ENCODE measurements at regions not wholly inside any gene's neighbourhood (a gene's known extent, or its start where the extent isn't known, plus 50 kb on each side); places are given as distances from the start of the nearest gene placed in this dataset.
"Not testable (repeated sequence)": the region's sequence is repeated elsewhere in the genome, so short reads cannot be mapped to it uniquely, and the experiment has no call there.

DNA sequence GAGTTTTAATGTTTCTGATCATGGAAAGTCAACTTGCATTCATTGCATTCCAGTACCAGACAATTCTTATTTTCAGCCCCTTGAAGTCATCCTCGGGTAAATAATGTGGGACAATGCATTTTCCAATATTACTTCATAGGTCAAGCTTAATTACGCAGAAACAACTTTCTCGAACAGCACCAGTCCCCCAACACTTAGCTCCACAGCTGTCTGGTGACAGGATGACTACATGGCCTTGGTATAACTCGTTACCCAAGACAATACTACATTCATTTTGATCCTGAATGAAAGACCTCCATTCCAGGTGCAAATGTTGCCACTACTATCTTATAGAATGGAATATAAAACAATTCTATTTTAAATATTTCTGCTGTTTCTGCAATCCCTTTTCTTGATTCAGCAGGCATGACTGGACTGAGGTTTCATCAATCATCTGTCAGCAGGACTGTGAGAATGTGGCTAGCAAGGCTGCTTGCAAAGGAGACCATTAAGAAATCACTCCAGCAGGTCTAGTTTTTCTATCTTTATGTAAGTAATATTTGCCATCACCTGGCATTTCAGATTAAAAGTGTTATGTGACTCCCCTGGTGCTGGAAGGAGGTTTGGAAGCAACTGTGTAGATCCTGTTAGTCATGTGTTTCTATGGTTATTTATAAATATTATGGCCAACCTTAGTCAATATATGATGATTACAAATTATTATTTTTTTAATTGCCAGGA, 147.9 kb downstream of the HAO1 start:
- no peak overlapping the region for H3K27ac ChIP-seq (ENCODE audit: low read length)
- H3K27me3 ChIP-seq (replicated peaks; ENCODE audit: insufficient read depth, low read length): no peaks in the 10 kb centered on the region
- no peaks in the 10 kb centered on the region for H3K36me3 ChIP-seq (replicated peaks; ENCODE audit: insufficient read depth, low read length)
- no peak overlapping the region for H3K4me2 ChIP-seq (ENCODE audit: low read depth, low read length)
- TF ChIP-seq EZH2 (optimal IDR thresholded peaks at IDR 0.05; ENCODE audit: low read depth, low read length): no peak
- TF ChIP-seq, protein P1, sequence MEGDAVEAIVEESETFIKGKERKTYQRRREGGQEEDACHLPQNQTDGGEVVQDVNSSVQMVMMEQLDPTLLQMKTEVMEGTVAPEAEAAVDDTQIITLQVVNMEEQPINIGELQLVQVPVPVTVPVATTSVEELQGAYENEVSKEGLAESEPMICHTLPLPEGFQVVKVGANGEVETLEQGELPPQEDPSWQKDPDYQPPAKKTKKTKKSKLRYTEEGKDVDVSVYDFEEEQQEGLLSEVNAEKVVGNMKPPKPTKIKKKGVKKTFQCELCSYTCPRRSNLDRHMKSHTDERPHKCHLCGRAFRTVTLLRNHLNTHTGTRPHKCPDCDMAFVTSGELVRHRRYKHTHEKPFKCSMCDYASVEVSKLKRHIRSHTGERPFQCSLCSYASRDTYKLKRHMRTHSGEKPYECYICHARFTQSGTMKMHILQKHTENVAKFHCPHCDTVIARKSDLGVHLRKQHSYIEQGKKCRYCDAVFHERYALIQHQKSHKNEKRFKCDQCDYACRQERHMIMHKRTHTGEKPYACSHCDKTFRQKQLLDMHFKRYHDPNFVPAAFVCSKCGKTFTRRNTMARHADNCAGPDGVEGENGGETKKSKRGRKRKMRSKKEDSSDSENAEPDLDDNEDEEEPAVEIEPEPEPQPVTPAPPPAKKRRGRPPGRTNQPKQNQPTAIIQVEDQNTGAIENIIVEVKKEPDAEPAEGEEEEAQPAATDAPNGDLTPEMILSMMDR (IDR thresholded peaks at IDR 0.05; ENCODE audit: low read length): no peak
- no peak for TF ChIP-seq EZH2phosphoT487 (IDR thresholded peaks at IDR 0.05; ENCODE audit: low read length)
- H3K79me2 ChIP-seq (ENCODE audit: low read length): no peaks in the 10 kb centered on the region
- H2AFZ ChIP-seq (ENCODE audit: low read length): no peak overlapping the region
- no peaks in the 10 kb centered on the region for H3K9me2 ChIP-seq (replicated peaks; ENCODE audit: insufficient read depth, low read length)
- no peaks in the 10 kb centered on the region for H3K9me3 ChIP-seq (replicated peaks; ENCODE audit: insufficient read depth, low read length)
- no peaks in the 10 kb centered on the region for H3F3A ChIP-seq (ENCODE audit: insufficient read depth, low read length)
- no peak overlapping the region for H3K9ac ChIP-seq (ENCODE audit: low read length)
- DNase-seq: no peak
- no peak overlapping the region for H3K4me3 ChIP-seq (ENCODE audit: low read length)
- H3K4me1 ChIP-seq (ENCODE audit: low read length): no peaks in the 10 kb centered on the region
- H4K20me1 ChIP-seq (ENCODE audit: insufficient read depth, low read length): no peaks in the 10 kb centered on the region

DNA sequence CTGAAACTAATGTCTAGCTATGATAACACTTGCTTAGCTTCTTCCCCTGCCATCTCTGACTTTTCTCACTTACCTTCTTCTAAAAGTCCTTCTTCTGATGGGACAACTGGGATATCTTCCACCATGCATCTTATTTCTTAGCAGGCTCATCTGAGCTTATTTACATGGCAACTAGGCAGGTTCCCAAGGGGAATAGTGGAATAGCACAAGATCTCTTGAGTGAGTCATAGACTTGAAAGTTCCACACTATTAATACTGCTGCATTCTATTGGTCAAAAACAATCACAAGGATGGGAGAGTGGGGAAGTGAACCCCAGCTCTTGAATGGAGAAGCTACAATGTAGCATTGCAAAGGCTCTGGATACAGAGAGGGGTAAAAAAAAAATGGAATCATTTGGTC, 142.1 kb downstream of the HAO1 start:
- Histone ChIP-seq H3K9me2 (replicated peaks; ENCODE audit: insufficient read depth, low read length) (no peaks in the 10 kb centered on the region), H3K9ac (ENCODE audit: low read length) (no peak overlapping the region), H3K79me2 (ENCODE audit: low read length) (no peaks in the 10 kb centered on the region), H3K4me2 (ENCODE audit: low read depth, low read length) (no peak overlapping the region), H3K27ac (ENCODE audit: low read length) (no peak overlapping the region), H4K20me1 (ENCODE audit: insufficient read depth, low read length) (no peaks in the 10 kb centered on the region), H3K36me3 (replicated peaks; ENCODE audit: insufficient read depth, low read length) (no peaks in the 10 kb centered on the region), H3K4me3 (ENCODE audit: low read length) (no peak overlapping the region), H3K9me3 (replicated peaks; ENCODE audit: insufficient read depth, low read length) (no peaks in the 10 kb centered on the region), H3K4me1 (ENCODE audit: low read length) (no peaks in the 10 kb centered on the region), H3F3A (ENCODE audit: insufficient read depth, low read length) (no peaks in the 10 kb centered on the region), H3K27me3 (replicated peaks; ENCODE audit: insufficient read depth, low read length) (no peaks in the 10 kb centered on the region), H2AFZ (ENCODE audit: low read length) (no peak overlapping the region)
- TF ChIP-seq, protein P1 (IDR thresholded peaks at IDR 0.05; ENCODE audit: low read length): no peak
- TF ChIP-seq EZH2phosphoT487 (IDR thresholded peaks at IDR 0.05; ENCODE audit: low read length): no peak
- TF ChIP-seq EZH2 (optimal IDR thresholded peaks at IDR 0.05; ENCODE audit: low read depth, low read length): no peak
- DNase-seq: no peak

DNA sequence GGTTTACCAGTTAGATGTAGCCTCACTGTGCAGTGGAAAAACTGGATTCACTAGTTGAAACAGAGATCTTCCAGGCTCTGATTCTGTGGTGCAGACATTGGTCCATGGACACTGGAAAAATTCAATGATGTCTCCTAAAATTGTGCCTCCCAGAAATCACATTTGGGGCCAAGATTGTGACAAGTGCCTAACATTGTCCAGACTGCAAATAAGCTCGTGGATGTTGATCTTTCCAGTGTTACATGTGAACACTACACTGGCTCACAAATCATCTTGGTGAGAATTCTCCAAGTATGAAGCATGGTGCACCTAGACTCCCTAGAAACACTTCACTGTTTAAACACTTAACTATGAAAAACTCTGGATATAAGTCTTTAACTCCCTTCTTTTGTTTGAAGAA, 140.4 kb downstream of the HAO1 start:
- Histone ChIP-seq H3K9me3 (replicated peaks; ENCODE audit: insufficient read depth, low read length) (no peaks in the 10 kb centered on the region), H3K4me2 (ENCODE audit: low read depth, low read length) (no peak overlapping the region), H2AFZ (ENCODE audit: low read length) (no peak overlapping the region), H3K79me2 (ENCODE audit: low read length) (no peaks in the 10 kb centered on the region), H3K27me3 (replicated peaks; ENCODE audit: insufficient read depth, low read length) (no peaks in the 10 kb centered on the region), H3K36me3 (replicated peaks; ENCODE audit: insufficient read depth, low read length) (no peaks in the 10 kb centered on the region), H4K20me1 (ENCODE audit: insufficient read depth, low read length) (no peaks in the 10 kb centered on the region), H3K27ac (ENCODE audit: low read length) (no peak overlapping the region), H3K9me2 (replicated peaks; ENCODE audit: insufficient read depth, low read length) (no peaks in the 10 kb centered on the region), H3F3A (ENCODE audit: insufficient read depth, low read length) (no peaks in the 10 kb centered on the region), H3K4me1 (ENCODE audit: low read length) (no peaks in the 10 kb centered on the region), H3K4me3 (ENCODE audit: low read length) (no peak overlapping the region), H3K9ac (ENCODE audit: low read length) (no peak overlapping the region)
- TF ChIP-seq, protein P1 (IDR thresholded peaks at IDR 0.05; ENCODE audit: low read length): no peak
- TF ChIP-seq EZH2phosphoT487 (IDR thresholded peaks at IDR 0.05; ENCODE audit: low read length) (no peak), EZH2 (optimal IDR thresholded peaks at IDR 0.05; ENCODE audit: low read depth, low read length) (no peak)
- DNase-seq: no peak

DNA sequence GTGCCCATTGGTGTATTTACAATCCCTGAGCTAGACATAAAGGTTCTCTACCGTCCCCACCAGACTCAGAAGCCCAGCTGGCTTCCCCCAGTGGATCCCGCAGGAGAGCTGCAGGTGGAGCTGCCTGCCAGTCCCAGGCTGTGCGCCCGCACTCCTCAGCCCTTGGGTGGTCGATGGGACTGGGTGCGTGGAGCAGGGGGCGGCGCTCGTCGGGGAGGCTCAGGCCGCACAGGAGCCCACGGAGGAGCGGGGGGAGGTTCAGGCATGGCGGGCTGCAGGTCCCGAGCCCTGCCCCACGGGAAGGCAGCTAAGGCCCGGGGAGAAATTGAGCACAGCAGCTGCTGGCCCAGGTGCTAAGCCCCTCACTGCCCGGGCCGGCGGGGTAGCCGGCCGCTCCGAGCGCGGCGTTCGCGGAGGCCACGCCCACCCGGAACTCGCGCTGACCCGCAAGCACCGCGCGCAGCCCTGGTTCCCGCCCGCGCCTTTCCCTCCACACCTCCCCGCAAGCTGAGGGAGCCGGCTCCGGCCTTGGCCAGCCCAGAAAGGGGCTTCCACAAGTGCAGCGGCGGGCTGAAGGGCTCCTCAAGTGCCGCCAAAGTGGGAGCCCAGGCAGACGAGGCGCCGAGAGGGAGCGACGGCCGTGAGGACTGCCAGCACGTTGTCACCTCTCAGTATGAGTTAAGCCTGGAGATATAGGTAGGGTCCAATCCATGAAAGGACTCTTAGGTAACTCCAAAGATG, 136.7 kb downstream of the HAO1 start:
- not testable (repeated sequence) for H2AFZ ChIP-seq (ENCODE audit: low read length); H3K27ac ChIP-seq (ENCODE audit: low read length); H3K9me3 ChIP-seq (replicated peaks; ENCODE audit: insufficient read depth, low read length); H3K4me1 ChIP-seq (ENCODE audit: low read length); H3K27me3 ChIP-seq (replicated peaks; ENCODE audit: insufficient read depth, low read length); H3K4me3 ChIP-seq (ENCODE audit: low read length); H3K4me2 ChIP-seq (ENCODE audit: low read depth, low read length); H3K79me2 ChIP-seq (ENCODE audit: low read length); DNase-seq; H3F3A ChIP-seq (ENCODE audit: insufficient read depth, low read length); H3K9me2 ChIP-seq (replicated peaks; ENCODE audit: insufficient read depth, low read length); H3K36me3 ChIP-seq (replicated peaks; ENCODE audit: insufficient read depth, low read length); H4K20me1 ChIP-seq (ENCODE audit: insufficient read depth, low read length); H3K9ac ChIP-seq (ENCODE audit: low read length)
